NCI-H2227 (cell line): ENCODE measurements at regions not wholly inside any gene's neighbourhood (a gene's known extent, or its start where the extent isn't known, plus 50 kb on each side); places are given as distances from the start of the nearest gene placed in this dataset.
"Not testable (repeated sequence)": the region's sequence is repeated elsewhere in the genome, so short reads cannot be mapped to it uniquely, and the experiment has no call there.

ENCODE experiments used
- DNase-seq: peaks from one replicate; lab custom pipeline; 2025; ENCODE audit not compliant: unreplicated experiment; lab: John Stamatoyannopoulos, UW

GRCh38 chr5:25458628-25459027 is 813.9 kb upstream of the CDH10 start:
- DNase-seq, result no peak

- DNase-seq, result no peak
Measured at GRCh38 chr5:25453500-25453899, 808.7 kb upstream of the CDH10 start.

GRCh38 chr5:25451294-25451693 is 806.5 kb upstream of the CDH10 start:
- DNase-seq, result no peak

- no peak for DNase-seq
Measured at GRCh38 chr5:25448646-25449045, 803.9 kb upstream of the CDH10 start.

- no peak for DNase-seq
Measured at GRCh38 chr5:25448190-25448621, 803.4 kb upstream of the CDH10 start.

- DNase-seq, result not testable (repeated sequence)
Measured at GRCh38 chr5:25446061-25446420, 801.3 kb upstream of the CDH10 start.

GRCh38 chr5:25445381-25446060 is 800.7 kb upstream of the CDH10 start:
- DNase-seq, result not testable (repeated sequence)

- no peak for DNase-seq
Measured at GRCh38 chr5:25444697-25445096, 799.9 kb upstream of the CDH10 start.

GRCh38 chr5:25441810-25442209 is 797.0 kb upstream of the CDH10 start:
- no peak for DNase-seq

GRCh38 chr5:25439025-25439424 is 794.2 kb upstream of the CDH10 start:
- no peak for DNase-seq

GRCh38 chr5:25438375-25438774 is 793.6 kb upstream of the CDH10 start:
- DNase-seq, result not testable (repeated sequence)

- DNase-seq, result no peak
Measured at GRCh38 chr5:25436452-25436851, 791.7 kb upstream of the CDH10 start.

- DNase-seq, result no peak
Measured at GRCh38 chr5:25435882-25436281, 791.1 kb upstream of the CDH10 start.

GRCh38 chr5:25427240-25427639 is 782.5 kb upstream of the CDH10 start:
- no peak for DNase-seq

- no peak for DNase-seq
Measured at GRCh38 chr5:25423271-25423670, 778.5 kb upstream of the CDH10 start.

- no peak for DNase-seq
Measured at GRCh38 chr5:25419684-25420083, 774.9 kb upstream of the CDH10 start.

- no peak for DNase-seq
Measured at GRCh38 chr5:25418978-25419377, 774.2 kb upstream of the CDH10 start.

- DNase-seq, result no peak
Measured at GRCh38 chr5:25418319-25418859, 773.6 kb upstream of the CDH10 start.

- no peak for DNase-seq
Measured at GRCh38 chr5:25416960-25417359, 772.2 kb upstream of the CDH10 start.

GRCh38 chr5:25415970-25416369 is 771.2 kb upstream of the CDH10 start:
- no peak for DNase-seq

- DNase-seq, result no peak
Measured at GRCh38 chr5:25414742-25415141, 770.0 kb upstream of the CDH10 start.

GRCh38 chr5:25412116-25412661 is 767.4 kb upstream of the CDH10 start:
- DNase-seq, result no peak

GRCh38 chr5:25407365-25407764 is 762.6 kb upstream of the CDH10 start:
- DNase-seq, result not testable (repeated sequence)
